GM21526 (cell line): ENCODE measurements at regions not wholly inside any gene's neighbourhood (a gene's known extent, or its start where the extent isn't known, plus 50 kb on each side); places are given as distances from the start of the nearest gene placed in this dataset.

Experiments used
- ATAC-seq: cut with Tn5 transposase; IDR thresholded peaks from one replicate; pipeline ENCODE4 v1.9.1; 2021; ENCODE audit warnings: moderate library complexity; ENCODE audit not compliant: unreplicated experiment, low FRiP score

DNA sequence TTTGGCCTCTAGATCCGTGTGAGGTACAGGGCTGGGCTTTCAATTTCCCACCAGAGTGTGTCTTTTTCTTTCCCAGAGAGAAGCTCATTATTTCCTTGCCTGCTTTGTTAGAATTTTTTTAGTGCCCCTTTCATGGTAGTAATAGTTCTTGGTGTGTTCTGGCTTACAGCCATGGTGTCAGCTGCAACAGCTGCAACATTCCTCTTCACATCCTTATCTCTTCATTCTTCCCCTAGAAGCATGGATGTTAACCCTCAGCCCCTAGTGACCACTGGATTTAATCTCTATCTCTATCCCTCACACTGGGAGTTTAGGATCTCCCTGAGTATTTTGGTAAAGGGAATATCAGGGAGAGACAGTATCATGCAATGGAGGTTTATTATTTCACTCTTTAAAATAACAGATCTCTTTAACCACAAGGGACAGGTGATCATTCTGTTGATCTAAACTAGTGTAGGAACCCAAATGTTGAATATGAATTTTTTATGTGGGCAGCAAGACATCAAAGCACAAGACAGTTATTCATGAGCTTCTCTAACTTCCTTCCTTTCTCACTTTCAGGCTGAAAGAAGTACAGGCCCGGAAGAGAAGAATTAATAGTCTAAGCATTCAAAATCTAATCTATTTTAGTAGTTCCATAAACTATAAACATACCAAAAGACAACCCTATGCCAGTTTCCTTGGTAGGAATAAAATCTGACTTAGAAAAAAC, 160.2 kb downstream of the FAM170A start:
- ATAC-seq, result no peak

DNA sequence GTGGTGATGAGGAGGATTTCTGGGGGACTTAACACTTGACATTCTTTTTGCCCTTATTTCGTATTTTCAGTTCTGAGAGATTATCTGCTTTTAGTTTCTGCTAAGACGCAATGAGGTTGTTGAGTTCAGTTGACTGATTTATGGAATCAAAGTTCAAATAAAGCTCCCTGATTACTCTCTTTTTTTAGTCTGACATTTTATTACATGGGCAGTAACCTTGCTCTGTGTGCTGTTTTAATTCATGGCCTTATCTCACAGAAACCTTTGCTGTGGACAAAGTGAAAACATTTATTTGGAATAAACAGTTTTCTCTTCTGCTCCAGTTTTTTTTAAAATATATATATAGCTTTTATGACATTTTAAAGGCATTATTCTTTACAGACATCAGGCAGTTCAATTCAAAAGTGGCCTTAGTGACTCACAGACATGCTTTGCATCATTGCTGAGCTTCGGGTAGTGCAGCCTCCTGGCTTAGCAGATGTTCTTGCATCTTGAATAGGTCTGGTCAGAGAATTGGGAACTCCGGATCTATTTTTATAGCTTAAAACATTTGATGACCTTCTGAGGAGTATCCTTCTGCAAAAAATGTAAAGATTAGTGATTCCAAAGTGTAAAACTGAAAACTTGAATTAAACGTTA, 162.9 kb downstream of the FAM170A start:
- ATAC-seq, result no peak

DNA sequence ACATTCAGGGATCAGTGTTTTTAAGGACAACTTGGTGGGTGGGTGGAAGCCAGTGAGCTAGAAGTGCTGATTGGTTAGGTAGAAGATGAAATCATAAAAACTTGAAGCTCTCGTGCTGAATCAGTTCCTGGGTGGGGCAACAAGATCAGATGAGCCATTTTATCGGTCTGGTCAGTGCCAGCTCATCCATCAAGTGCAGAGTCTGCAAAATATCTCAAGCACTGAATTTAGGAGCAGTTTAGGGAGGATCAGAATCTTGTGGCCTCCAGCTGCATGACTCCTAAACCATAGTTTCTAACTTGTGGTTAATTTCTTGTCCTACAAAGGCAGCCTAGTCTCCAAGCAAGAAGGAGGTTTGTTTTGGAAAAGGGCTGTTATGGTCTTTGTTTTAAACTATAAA, 166.4 kb downstream of the FAM170A start:
- ATAC-seq, result no peak

- no peak for ATAC-seq
Measured at GRCh38 chr5:119801570-119801969, 172.2 kb downstream of the FAM170A start.

GRCh38 chr5:119808024-119808423, 178.7 kb downstream of the FAM170A start:
- ATAC-seq, result no peak

- no peak for ATAC-seq
Measured at GRCh38 chr5:119808474-119808873, 179.1 kb downstream of the FAM170A start.

GRCh38 chr5:119810217-119810616, 180.9 kb downstream of the FAM170A start:
- ATAC-seq, result no peak

- ATAC-seq, result no peak
Measured at GRCh38 chr5:119811458-119811857, 182.1 kb downstream of the FAM170A start.

DNA sequence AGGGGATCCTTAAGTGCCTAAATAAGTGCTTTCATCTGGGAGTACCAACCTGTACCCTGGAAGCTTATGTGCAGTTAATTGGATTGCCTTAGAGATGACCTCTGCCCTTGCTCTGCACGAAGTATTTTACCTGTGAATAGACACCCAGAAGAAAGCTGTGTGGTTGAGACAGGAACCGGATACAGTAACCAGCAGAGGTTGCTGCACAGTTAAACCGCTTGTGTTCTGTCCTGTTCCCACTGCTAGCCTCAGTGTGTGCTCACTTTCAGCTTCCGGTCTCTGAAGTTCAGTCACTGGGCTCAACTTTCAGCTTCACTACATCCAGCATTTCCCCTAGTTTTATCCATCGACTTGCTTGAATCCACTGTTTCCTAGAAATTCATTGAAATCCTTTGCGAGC, 185.3 kb downstream of the FAM170A start:
- ATAC-seq, result no peak

GRCh38 chr5:119816055-119816454, 186.7 kb downstream of the FAM170A start:
- no peak for ATAC-seq

- no peak for ATAC-seq
Measured at GRCh38 chr5:119820016-119820415, 190.7 kb downstream of the FAM170A start.

GRCh38 chr5:119820608-119821007, 191.2 kb downstream of the FAM170A start:
- ATAC-seq, result no peak

- ATAC-seq, result no peak
Measured at GRCh38 chr5:119828541-119828940, 199.2 kb downstream of the FAM170A start.

GRCh38 chr5:119829341-119829740, 200.0 kb downstream of the FAM170A start:
- ATAC-seq, result no peak

GRCh38 chr5:119833176-119833575, 203.8 kb downstream of the FAM170A start:
- no peak for ATAC-seq

DNA sequence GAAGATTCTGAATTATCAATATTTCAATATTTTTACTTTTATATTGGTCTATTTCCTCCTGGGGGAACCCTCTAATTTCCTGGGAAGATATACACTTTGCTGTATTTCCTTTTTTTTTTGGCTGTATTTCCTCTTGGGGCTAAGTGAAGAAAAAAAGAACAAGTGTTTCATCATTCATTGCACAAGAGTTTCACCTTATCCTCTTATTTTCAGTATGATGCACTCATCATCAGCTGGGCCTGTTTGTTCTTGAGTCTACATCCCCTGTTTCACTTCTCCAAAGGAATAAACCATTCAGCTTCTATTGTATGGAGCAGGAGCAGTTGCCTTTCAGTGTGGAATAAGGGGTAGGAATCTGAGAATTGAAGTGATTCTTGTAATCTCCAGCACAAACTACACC, 210.8 kb downstream of the FAM170A start:
- no peak for ATAC-seq

DNA sequence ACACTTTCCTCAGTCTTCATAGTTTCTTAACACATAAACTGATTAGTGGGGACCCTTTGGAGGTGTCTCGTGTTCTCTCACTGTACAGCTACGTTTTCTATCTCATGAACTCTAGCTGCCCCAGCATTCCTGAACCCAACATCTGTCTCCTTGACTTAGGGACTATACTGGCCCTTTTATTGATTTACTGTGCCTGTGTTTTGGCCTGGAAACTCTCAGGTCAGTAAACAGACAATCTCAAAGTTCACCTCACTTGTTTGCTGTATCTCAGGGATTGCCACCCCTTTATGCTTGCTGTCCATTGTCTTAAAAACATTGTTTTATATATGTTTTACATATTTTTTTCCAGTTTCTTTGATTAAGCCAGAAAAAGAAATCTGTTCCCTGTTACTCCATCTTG, 222.8 kb downstream of the FAM170A start:
- ATAC-seq, result no peak

GRCh38 chr5:119860463-119860862, 231.1 kb downstream of the FAM170A start:
- ATAC-seq, result no peak

GRCh38 chr5:119862619-119863018, 233.3 kb downstream of the FAM170A start:
- ATAC-seq, result no peak

DNA sequence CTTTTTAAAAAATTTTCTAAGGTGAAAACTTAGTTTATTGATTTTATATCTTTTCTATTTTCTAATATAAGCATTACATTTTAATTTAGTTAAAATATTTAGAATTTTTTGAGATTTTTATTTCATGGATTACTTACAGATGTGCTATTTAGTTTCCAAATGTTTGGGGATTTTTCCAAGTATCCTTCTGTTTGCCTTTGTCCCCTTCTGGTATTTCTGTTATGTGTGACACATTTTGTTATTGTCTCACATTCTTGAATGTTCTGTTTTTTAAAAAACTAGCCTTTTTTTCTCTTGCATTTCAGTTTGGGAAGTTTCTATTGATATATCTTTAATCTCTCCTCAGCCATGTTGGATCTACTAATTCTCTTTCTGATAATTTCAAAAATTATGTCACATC, 234.9 kb downstream of the FAM170A start:
- ATAC-seq, result no peak

GRCh38 chr5:119873611-119874010, 244.3 kb downstream of the FAM170A start:
- ATAC-seq, result no peak

- ATAC-seq, result no peak
Measured at GRCh38 chr5:119876522-119876921, 247.2 kb downstream of the FAM170A start.
